Neural progenitor cell (in vitro differentiated cells): ENCODE measurements at regions not wholly inside any gene's neighbourhood (a gene's known extent, or its start where the extent isn't known, plus 50 kb on each side); places are given as distances from the start of the nearest gene placed in this dataset.

Experiments used
- EZH2 ChIP-seq: fragments of 200-600 bp; sonication (generic); IDR thresholded peaks from 2 replicates; pipeline ENCODE4 v1.6.1; 2017; ENCODE audit warnings: antibody characterized with exemption, mild to moderate bottlenecking, moderate library complexity
- TF ChIP-seq, protein P1 (sequence below): fragments of 200-600 bp; sonication (generic); IDR thresholded peaks from 2 replicates; pipeline ENCODE4 v1.5.1; 2017; ENCODE audit warnings: antibody characterized with exemption, mild to moderate bottlenecking

DNA sequence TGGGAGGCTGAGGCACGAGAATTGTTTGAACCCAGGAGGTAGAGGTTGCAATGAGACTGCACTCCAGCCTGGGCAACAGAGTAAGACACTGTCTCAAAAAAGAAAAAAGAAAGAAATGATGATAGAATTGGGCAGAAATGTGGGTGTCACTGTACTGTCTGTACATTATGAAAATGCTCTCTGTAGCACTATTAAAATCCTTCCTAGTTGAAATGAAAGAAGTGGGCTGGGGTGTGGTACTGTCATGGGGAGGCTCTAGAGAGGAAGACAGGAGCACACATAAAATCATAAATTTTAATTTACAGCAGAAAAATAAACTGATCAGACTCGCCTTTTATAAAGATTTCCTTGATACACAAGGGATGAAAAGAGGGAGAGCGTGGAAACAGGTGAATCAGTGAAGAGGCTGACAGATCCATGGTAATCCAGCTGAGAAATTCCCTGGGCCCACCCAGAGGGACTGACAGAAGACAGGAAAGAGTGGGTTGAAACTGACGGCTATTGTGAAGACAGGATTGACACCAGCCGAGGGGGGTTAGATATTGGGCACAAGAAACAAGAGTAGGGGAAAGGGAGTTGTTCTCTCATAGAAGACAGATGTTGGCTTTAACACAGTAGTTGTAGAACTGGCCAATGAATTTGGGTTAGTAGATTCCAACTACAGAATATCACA is 96.4 kb upstream of the ATL2 start:
- TF ChIP-seq, protein P1, sequence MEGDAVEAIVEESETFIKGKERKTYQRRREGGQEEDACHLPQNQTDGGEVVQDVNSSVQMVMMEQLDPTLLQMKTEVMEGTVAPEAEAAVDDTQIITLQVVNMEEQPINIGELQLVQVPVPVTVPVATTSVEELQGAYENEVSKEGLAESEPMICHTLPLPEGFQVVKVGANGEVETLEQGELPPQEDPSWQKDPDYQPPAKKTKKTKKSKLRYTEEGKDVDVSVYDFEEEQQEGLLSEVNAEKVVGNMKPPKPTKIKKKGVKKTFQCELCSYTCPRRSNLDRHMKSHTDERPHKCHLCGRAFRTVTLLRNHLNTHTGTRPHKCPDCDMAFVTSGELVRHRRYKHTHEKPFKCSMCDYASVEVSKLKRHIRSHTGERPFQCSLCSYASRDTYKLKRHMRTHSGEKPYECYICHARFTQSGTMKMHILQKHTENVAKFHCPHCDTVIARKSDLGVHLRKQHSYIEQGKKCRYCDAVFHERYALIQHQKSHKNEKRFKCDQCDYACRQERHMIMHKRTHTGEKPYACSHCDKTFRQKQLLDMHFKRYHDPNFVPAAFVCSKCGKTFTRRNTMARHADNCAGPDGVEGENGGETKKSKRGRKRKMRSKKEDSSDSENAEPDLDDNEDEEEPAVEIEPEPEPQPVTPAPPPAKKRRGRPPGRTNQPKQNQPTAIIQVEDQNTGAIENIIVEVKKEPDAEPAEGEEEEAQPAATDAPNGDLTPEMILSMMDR: no peak
- no peak for TF ChIP-seq EZH2
